Spinal cord (tissue), 9 donors: ENCODE measurements at regions not wholly inside any gene's neighbourhood (a gene's known extent, or its start where the extent isn't known, plus 50 kb on each side); places are given as distances from the start of the nearest gene placed in this dataset.

Experiments
- DNase-seq, 6 donors: peaks; one replicate each; pipeline versions ENCODE4 v3.0.0 to v3.0.0-alpha.2; 2013 to 2015; ENCODE audit warnings: low spot score in 6 of 6, low read depth in 4 of 6
- H3K27ac ChIP-seq: one replicate; pipeline ENCODE4 v1.5.1; 2013; ENCODE audit warnings: low read depth, low read length, control low read depth
- H3K27me3 ChIP-seq: one replicate; pipeline ENCODE4 v1.6.1; 2013; ENCODE audit warnings: low read length; ENCODE audit not compliant: control insufficient read depth, insufficient read depth
- H3K36me3 ChIP-seq: one replicate; pipeline ENCODE4 v1.6.1; 2013; ENCODE audit warnings: low read length; ENCODE audit not compliant: control insufficient read depth, insufficient read depth
- H3K4me1 ChIP-seq: one replicate; pipeline ENCODE4 v1.6.1; 2013; ENCODE audit warnings: low read length; ENCODE audit not compliant: control insufficient read depth, insufficient read depth
- H3K4me3 ChIP-seq: one replicate; pipeline ENCODE4 v1.5.1; 2013; ENCODE audit warnings: low read depth, low read length, control low read depth
- H3K9me3 ChIP-seq: one replicate; pipeline ENCODE4 v1.6.1; 2013; ENCODE audit warnings: low read length; ENCODE audit not compliant: control insufficient read depth, insufficient read depth
- WGBS: methylation state at CpG from one replicate; pipeline ENCODE4 v1.1.5; 2013; ENCODE audit warnings: missing lambda C conversion rate; ENCODE audit not compliant: insufficient coverage; 5-methylcytosine and 5-hydroxymethylcytosine counted together
- donor health status: healthy.

DNA sequence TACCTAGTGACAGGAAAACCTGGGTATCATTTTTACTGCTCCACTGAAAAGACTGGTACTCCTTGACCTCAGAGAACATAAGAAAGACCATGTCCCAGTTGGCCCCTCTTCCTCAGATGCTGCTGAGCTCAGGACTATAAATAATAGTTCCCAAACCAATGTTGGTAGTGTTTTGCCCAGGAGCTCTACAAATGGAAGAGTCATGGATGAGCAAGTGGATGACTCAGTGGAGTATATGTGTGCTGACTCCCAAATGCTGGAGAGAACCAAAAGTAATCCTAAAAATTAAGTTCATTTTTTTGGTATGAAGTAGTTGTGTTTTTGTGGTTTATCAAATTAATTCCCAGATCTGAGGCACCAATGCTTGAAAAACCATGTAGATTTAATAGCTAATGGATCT, 482.0 kb downstream of the KCNA4 start:
- H3K36me3 ChIP-seq, result no peaks in the 10 kb centered on the region
- no peak for DNase-seq
- no peak overlapping the region for H3K27ac ChIP-seq
- no peak overlapping the region for H3K4me3 ChIP-seq
- no peaks in the 10 kb centered on the region for H3K27me3 ChIP-seq
- H3K9me3 ChIP-seq, result no peaks in the 10 kb centered on the region
- H3K4me1 ChIP-seq, result no peaks in the 10 kb centered on the region

DNA sequence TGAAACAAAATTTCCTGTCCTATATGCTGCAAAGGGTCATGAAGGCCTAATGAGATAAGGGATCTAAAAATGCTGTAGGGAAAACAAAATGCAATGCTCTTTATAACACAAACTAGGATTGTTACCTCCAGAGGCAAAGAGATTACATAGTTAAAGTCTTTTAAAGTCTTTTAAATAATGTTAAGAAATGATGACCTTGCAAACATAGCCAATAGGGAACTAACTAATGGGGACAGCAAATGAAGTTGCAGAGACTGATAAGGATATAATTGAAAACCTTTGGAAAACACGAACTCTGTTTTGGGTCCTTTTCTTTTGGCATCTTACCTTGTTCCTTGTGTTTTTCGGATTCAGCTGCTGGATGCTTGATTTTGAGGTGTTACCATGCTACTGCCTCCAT, 485.9 kb downstream of the KCNA4 start:
- Histone ChIP-seq H3K36me3 (no peaks in the 10 kb centered on the region), H3K9me3 (peaks cover 2% of the 10 kb centered on the region), H3K27ac (no peak overlapping the region), H3K4me1 (no peaks in the 10 kb centered on the region), H3K27me3 (no peaks in the 10 kb centered on the region), H3K4me3 (no peak overlapping the region)
- WGBS, result 82% methylated on average over 2 of the region's 2 CpGs
- DNase-seq, result no peak

DNA sequence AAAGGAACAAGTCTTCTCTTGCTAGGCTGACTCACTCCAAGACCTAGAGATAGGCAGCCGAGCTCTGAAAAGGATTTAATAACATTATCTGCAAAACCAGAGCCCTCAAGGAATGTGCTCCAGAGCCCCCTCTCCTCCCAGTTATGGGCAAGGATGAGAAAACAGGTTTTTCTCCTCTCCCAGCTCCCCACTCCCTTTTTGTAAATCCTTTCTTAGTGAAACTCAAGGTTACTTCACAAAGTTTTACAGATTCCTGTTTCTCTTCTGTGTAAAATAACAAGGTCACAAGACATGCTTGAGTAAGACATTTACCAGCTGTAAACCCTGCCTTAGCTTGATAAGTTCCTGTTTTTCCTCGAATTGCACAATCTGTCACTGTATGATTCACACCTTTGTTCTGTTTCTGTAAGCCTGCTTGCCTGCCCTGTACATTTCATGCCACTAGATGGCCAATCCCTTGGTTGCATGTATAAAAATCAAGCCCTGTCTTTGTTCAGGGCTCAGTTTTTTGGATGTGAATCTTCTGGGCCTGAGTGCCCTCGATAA, 489.4 kb downstream of the KCNA4 start:
- H3K27me3 ChIP-seq, result no peaks in the 10 kb centered on the region
- H3K36me3 ChIP-seq, result no peaks in the 10 kb centered on the region
- DNase-seq, result no peak
- H3K9me3 ChIP-seq, result peaks cover 2% of the 10 kb centered on the region
- H3K4me1 ChIP-seq, result no peaks in the 10 kb centered on the region
- H3K27ac ChIP-seq, result no peak overlapping the region
- 60% methylated on average over 1 of the region's 3 CpGs for WGBS
- no peak overlapping the region for H3K4me3 ChIP-seq

DNA sequence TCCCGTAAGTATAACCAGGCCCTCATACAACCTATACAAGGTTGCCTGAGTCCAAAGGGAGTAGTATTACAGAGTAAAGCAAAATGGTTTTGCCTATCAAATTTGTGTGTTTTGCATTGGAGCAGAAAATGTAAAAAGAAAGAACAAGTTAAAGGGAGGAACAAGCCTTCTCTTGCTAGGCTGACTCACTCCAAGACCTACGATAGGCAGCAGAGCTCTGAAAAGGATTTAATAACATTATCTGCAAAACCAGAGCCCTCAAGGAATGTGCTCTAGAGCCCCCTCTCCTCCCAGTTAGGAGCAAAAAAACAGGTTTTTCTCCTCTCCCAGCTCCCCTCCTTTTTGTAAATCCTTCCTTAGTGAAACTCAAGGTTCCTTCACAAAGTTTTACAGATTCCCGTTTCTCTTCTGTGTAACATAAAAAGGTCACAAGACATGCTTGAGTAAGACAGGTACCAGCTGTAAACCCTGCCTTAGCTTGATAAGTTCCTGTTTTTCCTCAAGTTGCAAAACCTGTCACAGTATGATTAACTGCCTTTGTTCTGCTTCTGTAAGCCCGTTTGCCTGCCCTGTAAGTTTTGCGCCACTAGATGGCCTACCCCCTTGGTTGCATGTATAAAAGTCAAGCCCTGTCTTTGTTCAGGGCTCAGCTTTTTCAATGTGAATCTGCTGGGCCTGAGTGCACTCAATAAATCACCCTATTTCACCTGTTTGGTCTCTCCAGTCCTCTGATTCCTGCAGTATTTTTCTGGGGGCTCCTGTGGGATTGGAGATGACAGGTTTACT, 498.2 kb downstream of the KCNA4 start:
- no peaks in the 10 kb centered on the region for H3K9me3 ChIP-seq
- no peak for DNase-seq
- H3K27me3 ChIP-seq, result no peaks in the 10 kb centered on the region
- no peaks in the 10 kb centered on the region for H3K36me3 ChIP-seq
- 88% methylated on average over 4 of the region's 5 CpGs for WGBS
- H3K4me3 ChIP-seq, result no peak overlapping the region
- no peak overlapping the region for H3K27ac ChIP-seq
- H3K4me1 ChIP-seq, result no peaks in the 10 kb centered on the region

DNA sequence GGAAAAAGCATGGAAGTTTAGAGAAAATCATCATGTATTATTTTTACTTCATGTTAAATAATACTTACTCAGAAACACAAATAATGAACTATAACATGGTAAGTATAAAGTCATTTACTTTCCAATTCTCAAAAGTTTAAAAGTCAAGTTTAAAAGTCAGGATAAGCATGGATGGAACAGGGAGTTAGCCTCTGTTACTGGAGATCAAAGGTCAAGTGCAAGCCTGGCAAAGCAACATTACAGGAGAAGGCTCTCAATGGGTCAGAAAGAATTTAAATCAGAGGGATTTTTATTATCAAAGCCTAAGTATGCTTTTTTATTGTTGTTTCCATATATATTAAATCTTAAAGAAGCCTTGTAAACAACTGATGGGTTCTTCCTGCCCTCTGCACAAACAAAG, 505.4 kb downstream of the KCNA4 start:
- Histone ChIP-seq H3K4me3 (no peak overlapping the region), H3K36me3 (no peaks in the 10 kb centered on the region), H3K9me3 (no peaks in the 10 kb centered on the region), H3K27ac (no peak overlapping the region), H3K4me1 (no peaks in the 10 kb centered on the region), H3K27me3 (no peaks in the 10 kb centered on the region)
- no peak for DNase-seq

DNA sequence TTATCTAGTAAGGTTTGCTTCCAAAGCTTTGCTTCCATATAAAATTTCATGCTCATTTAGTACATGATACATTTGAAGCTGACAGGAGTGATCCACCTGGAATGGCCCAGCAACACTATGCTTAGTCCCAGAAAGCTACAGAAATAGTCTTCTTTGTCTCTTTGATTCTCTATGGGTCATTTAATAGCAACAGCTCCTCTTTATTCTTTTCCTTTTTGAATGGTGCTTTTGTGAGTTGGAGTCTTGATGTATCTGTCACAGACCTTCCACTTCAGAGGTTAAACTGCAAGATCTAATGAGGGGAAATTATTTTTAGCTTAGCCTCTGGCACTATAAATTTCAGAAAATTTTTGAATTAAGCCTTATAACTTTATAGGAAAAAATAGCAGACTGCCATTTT, 509.5 kb downstream of the KCNA4 start:
- no peaks in the 10 kb centered on the region for H3K27me3 ChIP-seq
- H3K4me3 ChIP-seq, result no peak overlapping the region
- no peaks in the 10 kb centered on the region for H3K9me3 ChIP-seq
- H3K36me3 ChIP-seq, result no peaks in the 10 kb centered on the region
- no peak overlapping the region for H3K27ac ChIP-seq
- DNase-seq, result peak in 2 of 6 donors; percentile 18 to 24
- no peaks in the 10 kb centered on the region for H3K4me1 ChIP-seq

DNA sequence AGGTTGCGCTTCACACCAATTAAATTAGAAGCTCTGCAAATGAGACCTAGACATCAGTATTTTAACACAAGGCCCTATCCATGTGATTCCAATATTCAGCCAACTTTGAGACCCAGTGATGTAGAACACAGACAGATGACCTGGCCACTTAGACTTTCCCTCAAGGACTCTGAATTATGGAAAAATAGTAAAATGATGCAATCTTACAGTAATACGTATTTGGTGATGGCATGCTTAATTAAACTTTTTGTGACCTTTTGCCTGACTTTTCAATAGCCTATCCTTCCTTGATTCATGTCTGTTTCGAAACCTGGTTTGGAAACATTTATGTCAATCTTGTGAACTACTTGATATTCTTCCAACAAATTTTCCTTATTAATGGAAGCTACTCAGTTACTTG, 521.2 kb downstream of the KCNA4 start:
- Histone ChIP-seq H3K27me3 (no peaks in the 10 kb centered on the region), H3K36me3 (no peaks in the 10 kb centered on the region), H3K4me3 (no peak overlapping the region), H3K9me3 (no peaks in the 10 kb centered on the region), H3K27ac (no peak overlapping the region), H3K4me1 (no peaks in the 10 kb centered on the region)
- no peak for DNase-seq
- WGBS, result no CpG with 5 or more reads among the region's 3 CpGs

DNA sequence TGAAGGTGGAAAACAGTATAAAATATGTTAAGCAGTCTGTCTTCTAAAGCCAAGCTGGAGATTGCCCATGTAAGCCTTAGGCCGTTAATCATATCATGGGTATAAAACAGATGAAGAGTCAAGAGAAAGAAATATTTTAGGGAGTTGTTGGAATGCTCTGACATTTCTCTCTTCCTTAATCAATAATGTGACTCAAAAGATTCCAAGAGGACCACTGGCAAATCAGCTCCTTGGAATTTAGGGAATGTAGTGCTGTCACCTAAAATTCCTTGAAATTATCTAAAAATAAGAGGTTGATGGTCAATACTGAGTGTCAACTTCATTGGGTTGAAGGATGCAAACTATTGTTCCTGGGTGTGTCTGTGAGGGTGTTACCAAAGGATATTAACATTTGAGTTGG, 525.9 kb downstream of the KCNA4 start:
- H3K4me3 ChIP-seq, result no peak overlapping the region
- H3K4me1 ChIP-seq, result no peaks in the 10 kb centered on the region
- H3K27me3 ChIP-seq, result no peaks in the 10 kb centered on the region
- DNase-seq, result no peak
- H3K9me3 ChIP-seq, result no peaks in the 10 kb centered on the region
- H3K27ac ChIP-seq, result no peak overlapping the region
- no CpG with 5 or more reads among the region's 1 CpG for WGBS
- no peaks in the 10 kb centered on the region for H3K36me3 ChIP-seq

DNA sequence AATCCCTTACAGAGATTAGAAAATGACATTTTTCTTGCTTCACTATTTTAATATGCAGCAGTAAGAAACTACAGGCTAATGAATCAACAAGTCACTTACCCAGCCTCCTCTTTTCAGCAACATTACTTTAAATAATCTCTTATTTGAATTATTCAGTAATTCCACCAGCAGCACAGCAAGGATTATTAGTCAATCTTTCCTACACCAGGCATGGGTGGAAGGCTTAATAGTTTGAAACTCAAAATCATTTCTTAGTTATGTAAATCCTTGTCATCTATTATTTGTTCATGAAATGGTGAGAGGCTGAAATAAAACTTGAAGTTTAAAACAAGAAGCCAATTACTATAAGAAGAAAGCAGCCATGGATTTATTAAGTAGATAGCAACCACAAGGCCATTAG, 530.5 kb downstream of the KCNA4 start:
- no peak for DNase-seq
- Histone ChIP-seq H3K27ac (no peak overlapping the region), H3K9me3 (no peaks in the 10 kb centered on the region), H3K27me3 (no peaks in the 10 kb centered on the region), H3K4me1 (no peaks in the 10 kb centered on the region), H3K36me3 (no peaks in the 10 kb centered on the region), H3K4me3 (no peak overlapping the region)

DNA sequence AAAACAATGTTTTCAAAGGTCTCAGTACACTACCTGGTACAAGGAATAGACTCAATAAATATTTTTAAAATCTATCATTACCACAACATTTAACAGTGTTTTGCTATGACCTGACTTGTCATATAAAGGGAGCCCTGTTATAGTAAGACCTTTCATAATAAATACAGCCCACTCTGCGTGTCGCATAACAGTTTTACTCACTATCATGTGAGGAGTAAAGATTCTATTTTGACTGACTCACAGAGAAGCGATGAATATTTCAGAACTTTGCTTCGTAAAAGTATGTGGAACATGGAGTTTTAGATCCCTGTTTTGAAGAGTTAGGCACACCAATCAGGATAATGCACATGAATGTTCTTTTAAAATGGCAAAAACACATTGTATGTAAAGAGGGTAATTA, 531.2 kb downstream of the KCNA4 start:
- WGBS, result no CpG with 5 or more reads among the region's 4 CpGs
- Histone ChIP-seq H3K4me3 (no peak overlapping the region), H3K9me3 (no peaks in the 10 kb centered on the region), H3K36me3 (no peaks in the 10 kb centered on the region), H3K27me3 (no peaks in the 10 kb centered on the region), H3K4me1 (no peaks in the 10 kb centered on the region), H3K27ac (no peak overlapping the region)
- no peak for DNase-seq
